OCI-LY3 (cell line): ENCODE measurements at regions not wholly inside any gene's neighbourhood (a gene's known extent, or its start where the extent isn't known, plus 50 kb on each side); places are given as distances from the start of the nearest gene placed in this dataset.

ENCODE experiments used
- EZH2phosphoT487 ChIP-seq: fragments of 200-600 bp; shearing (Covaris generic); IDR thresholded peaks from 2 replicates; pipeline ENCODE4 v1.6.1; 2018; ENCODE audit warnings: antibody characterized with exemption, mixed run types, low read depth
- TF ChIP-seq, protein P1 (sequence below): fragments of 200-600, 300-600 bp; sonication (generic); IDR thresholded peaks from 2 replicates; pipeline ENCODE4 v1.5.1; 2014; ENCODE audit warnings: antibody characterized with exemption, low read length, low read depth

DNA sequence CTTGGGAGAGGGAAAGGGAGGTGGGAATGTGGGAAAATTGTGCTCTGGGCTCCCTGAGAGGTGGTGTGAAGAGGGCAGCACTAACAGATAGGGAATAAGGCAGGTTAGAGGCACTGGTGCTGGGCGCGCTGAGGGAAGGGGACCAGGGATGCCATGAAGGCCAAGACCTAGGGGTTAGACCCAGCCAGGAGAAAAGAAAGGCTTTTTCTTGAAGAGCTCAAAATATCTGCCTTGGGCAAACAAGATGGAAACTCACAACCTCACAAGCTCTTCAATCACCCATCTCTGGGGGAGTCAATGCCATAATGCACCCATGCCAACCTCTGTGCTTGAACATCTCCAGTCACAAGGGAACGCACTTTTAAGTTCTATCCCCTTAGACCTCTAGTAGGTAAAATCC lies 363.6 kb upstream of the CHD6 start:
- TF ChIP-seq, protein P1, sequence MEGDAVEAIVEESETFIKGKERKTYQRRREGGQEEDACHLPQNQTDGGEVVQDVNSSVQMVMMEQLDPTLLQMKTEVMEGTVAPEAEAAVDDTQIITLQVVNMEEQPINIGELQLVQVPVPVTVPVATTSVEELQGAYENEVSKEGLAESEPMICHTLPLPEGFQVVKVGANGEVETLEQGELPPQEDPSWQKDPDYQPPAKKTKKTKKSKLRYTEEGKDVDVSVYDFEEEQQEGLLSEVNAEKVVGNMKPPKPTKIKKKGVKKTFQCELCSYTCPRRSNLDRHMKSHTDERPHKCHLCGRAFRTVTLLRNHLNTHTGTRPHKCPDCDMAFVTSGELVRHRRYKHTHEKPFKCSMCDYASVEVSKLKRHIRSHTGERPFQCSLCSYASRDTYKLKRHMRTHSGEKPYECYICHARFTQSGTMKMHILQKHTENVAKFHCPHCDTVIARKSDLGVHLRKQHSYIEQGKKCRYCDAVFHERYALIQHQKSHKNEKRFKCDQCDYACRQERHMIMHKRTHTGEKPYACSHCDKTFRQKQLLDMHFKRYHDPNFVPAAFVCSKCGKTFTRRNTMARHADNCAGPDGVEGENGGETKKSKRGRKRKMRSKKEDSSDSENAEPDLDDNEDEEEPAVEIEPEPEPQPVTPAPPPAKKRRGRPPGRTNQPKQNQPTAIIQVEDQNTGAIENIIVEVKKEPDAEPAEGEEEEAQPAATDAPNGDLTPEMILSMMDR, result no peak
- TF ChIP-seq EZH2phosphoT487, result no peak
